HG02852 (cell line): ENCODE measurements at regions not wholly inside any gene's neighbourhood (a gene's known extent, or its start where the extent isn't known, plus 50 kb on each side); places are given as distances from the start of the nearest gene placed in this dataset.

Experiments used
- ATAC-seq: cut with Tn5 transposase; IDR thresholded peaks from one replicate; pipeline ENCODE4 v1.9.1; 2021; ENCODE audit warnings: mild to moderate bottlenecking, moderate library complexity; ENCODE audit not compliant: unreplicated experiment

DNA sequence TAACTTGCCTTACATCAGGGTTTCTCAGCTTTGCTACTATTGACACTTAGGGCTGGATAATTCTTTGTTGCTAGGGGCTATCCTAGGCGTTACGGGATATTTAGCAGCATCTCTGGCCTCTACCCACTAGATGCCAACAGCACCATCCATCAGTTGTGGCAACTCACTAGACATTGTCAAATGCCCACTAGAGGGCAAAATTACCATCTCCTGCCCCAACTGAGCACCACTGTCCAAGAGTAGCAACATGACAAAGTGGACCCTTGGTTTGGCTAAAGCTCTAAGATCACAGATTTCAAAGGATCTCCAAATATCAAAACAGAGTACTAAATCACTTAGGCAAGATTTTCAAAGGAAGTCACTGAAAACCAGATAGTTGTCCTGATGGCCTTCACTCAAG lies 251.7 kb upstream of the TBX3 start:
- no peak for ATAC-seq

DNA sequence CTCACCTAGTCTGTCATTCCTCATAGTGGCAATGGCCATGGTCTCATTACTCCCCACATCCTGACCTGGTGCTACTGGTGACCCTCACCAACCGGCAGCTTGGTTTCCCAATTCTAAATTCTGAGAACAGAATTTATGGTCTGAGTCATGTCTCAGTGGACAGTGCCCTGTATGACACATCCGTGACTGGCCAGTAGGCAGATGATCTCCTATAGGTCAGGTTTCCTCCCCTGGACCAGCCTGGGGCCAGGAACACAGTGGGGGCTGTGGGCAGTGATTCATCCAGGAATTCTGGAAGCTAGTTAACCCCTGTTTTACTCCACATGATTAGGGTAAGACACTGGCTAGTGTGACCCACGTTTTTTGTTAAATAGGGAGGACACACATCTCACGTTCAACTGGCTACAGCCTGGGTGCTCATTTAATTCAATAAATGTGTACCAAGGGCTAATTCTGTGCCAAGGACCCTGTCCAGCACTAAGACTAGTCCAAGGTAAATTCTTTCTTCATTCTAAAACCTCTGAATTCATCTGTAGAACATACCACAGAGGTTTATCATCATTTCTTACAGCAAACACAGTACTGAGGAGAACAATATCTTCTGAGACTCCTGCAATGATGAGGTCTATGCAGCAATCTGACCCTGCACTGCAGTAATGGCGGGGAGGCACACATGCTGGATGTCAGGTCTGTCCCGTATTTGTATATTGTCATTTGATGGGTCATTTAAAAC lies 249.6 kb upstream of the TBX3 start:
- ATAC-seq, result no peak

DNA sequence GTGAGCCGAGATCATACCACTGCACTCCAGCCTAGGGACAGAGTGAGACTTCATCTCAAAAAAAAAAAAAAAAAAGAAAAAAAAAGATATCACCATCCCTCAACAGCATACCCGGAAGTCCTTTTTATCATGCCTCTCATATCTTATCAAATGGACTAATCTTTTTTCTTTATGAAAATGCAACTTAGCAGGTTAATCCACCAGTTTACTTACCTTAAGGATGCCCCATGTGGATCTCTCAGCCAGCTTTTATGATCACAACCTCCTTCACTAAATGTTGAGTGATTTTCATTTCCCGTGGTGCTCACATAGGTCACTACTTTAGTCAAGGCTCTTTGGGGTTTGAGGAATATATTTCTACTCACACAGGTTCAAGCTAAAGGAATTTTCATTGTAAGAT lies 248.8 kb upstream of the TBX3 start:
- ATAC-seq, result no peak

DNA sequence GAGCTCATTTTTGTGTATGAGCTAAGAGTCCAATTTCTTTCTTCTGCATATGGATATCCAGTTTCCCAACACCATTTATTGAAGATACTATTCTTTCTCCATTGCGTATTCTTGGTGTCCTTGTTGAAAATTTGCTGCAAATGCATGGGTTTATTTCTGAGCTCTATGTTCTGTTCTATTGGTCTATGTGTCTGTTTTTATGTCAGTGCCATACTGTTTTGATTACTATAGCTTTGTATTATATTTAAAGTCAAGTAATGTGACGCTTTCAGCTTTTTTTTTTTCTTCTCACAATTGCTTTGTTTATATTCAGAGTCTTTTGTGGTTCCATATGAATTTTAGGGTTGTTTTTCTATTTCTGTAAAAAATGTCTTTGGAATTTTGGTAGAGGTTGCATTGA lies 247.1 kb upstream of the TBX3 start:
- no peak for ATAC-seq

DNA sequence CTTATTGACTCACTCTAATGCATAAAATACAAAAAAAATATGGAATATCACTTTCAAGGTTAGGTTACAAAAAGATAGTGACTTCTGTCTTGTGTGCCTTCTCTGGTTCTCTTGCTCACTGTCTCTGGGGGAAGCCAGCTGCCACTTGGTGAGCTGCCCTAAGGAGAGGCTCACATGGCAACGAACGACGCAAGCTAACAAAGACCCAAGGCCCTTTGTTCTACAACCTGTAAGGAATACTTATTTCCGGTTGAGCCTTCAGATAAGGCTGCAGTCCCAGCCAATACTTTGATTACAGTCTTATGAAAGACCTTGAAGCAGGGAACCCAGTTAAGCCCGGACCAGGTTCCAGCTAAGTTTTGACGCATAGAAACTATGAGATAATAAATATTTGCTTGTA lies 242.4 kb upstream of the TBX3 start:
- no peak for ATAC-seq

DNA sequence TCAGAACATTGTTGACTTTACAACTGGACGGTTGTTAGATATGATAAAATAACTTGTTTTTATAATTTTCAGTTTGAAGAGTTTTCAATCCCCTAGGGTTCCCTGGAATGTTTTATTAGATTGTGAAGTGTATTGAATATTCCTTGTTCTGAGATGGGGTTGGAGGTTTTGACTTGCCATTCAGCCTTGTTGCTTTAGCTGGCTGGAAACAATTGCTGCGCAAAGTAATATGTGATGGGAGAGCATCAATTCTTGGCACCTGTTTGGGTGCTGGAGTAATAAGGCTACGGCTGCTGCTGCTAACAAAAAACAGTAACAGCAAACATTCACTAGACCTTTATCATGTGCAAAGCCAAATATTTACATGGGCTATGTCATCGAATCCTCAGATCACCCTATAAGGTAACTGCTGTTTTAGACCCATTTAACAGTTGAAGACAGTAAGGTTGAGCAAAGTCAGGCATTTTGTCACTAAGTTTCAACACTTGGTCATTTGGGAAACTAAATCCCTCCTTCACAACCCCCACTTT lies 241.0 kb upstream of the TBX3 start:
- ATAC-seq, result no peak

DNA sequence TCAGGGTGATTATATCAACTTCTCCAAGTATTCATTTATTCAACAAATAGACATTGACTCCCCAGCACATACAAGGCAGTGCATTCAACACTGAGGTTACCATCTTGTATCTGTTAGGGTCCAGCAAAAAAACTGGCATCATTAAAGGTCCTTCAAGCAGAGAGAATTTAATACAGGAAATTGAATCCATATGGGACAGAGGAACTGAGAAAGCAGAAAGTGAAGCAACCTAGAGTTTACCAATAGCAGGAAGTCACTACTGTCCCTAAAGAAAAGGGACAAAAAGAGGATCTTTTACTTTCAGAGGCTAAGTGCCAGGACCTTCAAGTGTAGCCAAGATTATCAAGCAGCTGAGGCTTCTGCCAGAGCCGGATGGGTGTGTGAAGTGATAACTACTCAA lies 237.8 kb upstream of the TBX3 start:
- ATAC-seq, result no peak

DNA sequence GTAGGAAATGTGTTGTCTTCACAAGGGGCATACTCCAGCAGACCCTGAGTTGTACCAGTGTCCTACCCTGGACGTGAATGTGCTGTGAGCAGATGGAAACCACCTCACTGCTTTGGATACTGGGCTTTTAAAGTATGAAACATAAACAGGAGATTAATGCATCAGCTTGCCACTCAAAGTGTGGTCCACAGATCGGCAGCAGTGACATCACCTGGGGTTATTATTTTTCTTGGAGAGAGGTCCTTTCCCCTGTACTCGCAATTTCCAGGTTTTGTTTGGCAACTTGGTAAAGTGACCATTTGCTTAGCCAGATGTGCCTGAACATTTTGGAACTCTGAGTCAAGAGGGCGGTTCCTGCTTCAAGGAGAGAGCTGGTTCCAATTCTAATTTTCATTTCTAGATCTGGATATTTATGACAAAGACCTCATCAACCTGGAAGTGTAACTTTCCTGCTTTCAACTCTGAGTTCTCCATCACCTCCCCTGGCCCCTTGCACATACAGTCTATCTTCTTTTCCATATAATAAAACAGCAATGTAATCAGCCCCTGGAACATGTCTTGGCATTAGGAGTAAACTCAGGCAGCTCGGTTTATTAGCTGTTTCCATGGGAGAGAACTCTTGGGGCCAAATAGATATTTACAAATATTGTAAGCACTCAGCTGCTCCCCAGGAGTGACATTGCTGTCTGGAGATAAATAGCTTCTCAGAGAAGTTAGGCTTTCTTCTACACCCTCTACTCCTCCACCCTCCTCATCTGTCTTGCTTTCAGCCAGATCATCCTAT lies 237.0 kb upstream of the TBX3 start:
- ATAC-seq, result no peak

DNA sequence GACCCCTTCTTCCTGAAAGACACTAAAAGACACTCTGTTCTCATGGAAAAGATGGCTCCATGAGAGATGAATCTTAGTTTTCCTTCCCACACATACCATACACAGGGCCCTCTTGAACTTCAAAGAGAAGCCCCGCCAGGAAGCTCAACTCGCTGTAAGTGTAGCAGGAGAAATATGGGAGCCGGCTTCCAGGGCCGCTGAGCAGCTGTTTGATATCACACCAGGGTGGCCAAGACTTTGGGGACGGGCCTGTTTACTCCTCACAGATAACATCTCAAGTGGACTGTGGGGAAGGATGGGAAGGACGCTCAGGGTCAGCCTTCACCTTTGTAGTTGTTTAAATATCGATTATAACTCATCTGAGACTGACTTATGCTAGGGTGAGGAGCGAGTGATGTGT lies 235.5 kb upstream of the TBX3 start:
- ATAC-seq, result no peak

DNA sequence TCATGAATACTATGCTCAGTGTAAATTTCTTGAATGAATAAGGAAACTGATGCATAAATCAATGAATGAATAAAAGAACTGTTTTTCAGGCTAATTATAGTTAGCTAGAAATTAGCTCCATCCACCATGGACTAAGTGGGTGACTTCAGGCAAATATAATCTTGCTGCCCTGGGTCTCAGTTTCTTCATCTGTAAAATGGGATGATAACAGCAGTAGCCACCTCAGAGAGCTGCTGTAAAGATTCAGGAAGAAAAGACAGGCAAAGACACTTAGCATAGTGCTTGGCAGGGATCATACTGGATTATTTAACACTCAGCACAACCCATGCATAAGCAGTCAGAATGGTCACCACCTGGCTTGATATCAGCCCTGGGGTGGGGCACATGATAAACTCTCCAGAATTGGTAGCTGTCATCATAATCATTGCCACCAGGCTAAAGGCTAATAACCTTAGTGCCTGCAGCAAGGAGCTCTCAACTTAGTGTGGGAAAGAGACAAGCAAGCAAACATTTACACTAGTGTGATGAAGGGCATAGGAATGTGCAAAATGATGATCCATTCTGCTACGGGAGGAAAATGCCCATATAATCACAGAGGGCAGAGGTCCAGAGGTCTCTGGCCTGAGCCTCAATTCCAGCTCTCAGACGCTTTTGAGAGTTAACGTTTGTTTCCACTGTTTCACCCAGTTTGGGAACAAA lies 234.7 kb upstream of the TBX3 start:
- ATAC-seq, result no peak

DNA sequence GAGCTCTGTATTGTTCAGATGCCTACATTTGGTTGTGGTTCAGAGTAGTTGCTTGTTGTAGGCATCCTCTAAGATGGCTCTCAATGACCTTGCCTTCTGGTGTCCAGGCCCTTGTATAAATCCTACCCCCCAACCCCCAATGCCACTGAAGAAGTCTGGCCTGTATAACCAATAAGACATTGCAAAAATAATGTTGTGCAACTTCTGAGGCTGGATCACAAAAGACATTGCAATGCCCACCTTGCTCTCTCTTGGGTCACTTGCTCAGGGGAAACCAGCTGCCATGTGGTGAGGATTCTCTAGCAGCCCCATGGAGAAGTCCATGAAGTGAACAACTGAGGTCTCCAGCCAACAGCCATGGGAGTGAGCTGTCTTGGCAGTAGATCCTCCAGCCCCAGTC lies 234.0 kb upstream of the TBX3 start:
- ATAC-seq, result no peak

DNA sequence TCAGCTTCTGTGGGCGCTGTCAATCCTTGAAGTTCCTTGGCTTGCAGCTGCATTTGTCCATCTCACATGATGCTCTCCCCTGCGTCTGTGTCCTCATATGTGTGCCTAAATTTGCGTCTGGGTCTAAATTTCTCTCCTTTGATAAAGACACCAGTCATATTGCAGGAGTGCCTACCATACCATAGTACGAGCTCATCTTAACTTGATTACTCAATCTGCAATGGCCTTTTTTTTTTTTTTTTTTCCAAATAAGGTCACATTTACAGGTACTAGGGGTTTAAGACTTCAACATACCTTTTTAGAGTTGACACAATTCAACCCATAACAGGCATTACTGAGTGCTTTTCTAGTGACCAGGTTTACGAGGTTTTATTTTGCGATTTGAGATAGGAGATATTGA lies 233.3 kb upstream of the TBX3 start:
- ATAC-seq, result no peak

DNA sequence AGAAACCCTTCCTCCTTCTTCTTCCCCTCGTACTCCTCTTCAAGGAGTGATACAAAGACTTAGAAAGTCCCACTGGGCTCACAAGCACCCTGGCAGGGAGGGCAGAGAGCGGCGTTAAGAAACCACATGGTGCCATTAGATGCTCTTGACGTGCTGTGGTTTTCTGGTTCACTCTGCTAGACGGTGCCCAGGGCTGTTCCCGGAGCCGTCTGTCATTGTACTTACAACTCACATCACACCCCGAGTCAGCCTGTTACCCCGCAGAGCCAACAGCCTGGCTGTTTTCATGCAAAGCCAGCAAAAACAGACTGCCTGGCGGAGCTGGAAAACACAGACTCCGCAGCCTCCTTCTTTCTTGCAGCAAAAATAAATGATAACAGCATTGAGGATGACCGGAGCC lies 232.6 kb upstream of the TBX3 start:
- no peak for ATAC-seq

DNA sequence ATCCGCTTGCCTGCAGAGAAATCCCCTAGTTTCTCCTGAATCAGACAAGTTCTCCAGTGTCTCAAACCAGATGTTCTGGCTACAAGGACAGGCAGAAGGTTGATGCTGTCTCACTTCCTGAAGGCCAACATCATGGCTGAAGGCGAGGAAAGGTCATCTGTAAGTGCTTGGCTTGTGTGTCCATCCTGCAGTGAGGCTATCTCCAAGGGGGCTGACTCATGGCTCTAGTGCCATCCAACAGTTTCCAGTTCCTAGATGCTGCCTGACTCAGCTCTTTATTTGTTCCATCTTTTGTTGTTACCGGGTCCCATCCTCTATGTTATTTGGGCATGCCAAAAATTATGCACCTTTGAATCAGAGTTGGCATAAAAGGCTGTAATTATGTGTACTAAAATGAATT lies 232.1 kb upstream of the TBX3 start:
- ATAC-seq, result no peak

DNA sequence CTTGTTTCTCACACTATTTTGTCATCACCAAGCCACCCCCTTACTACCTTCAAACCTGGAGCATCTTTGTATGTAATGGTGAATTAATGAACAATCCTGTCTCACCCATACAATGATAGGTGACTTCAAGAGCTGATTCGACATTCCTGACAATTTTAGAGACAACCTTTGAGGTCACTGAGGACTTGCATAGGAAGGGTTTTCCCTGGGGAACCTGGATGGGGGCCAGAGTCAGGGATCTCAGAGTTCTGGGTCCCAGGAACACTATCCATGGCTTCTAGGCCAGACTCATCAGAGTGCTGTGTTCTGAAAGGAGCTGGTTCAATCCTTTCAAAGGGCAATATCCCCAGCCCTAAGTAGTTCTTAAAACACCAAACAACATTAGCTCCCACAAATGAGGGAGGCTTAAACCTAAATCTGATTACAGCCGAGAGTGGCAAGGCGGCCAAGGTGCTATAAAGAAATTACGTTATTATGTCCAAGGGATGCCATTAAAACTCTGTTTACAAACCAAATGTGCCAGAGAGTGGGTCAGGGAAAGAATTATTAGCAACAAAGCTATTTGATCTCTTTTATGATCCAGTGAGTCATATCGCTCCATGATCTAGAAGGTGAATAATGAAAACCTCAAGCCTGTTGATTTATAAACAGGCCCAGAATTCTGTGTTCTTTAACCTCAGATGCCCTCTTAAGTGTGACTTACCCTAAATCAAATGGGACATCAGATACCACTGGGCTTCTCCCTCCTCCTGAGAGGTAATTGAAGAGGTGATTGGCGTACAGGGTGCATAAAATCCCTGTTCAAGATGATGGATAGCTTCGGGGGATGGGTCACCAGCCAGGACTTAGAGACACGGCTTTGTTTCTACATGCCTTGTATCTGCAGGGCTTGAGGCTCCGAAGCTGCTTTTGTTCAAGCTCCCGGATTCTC lies 230.2 kb upstream of the TBX3 start:
- ATAC-seq, result no peak

DNA sequence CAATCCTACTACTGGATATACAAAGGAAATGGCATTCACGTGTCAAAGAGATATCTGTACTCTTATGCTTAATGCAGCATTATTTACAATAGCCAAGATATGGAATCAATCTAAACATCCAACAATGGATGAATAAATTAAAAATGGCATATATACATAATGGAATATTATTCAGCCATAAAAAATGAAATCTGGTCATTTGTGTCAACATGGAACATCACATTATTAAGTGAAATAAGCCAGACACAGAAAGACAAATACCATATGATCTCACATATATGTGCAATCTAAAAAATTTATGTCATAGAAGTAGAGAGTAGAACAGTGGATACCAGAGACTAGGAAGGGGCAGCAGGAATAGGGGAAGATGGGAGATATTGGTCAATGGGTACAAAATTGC lies 228.8 kb upstream of the TBX3 start:
- ATAC-seq, result no peak

DNA sequence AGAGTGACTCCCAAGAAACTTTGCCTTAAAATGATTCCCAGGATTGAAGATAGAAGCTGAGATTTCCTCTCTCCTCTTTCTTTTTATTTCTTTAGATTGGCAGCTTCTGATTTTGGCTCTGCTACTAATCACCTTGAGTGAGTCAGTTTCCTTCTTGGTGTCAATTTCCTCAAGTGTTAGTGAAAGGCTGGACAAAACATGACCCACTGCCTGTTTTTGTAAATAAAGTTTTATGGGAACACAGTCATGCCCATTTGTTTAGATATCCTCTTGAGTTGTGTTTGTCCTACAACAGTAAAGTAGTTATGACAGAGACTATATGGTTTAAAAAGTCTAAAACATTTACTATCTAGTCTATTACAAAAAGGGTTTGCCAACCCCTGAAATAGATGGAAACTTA lies 227.2 kb upstream of the TBX3 start:
- no peak for ATAC-seq

DNA sequence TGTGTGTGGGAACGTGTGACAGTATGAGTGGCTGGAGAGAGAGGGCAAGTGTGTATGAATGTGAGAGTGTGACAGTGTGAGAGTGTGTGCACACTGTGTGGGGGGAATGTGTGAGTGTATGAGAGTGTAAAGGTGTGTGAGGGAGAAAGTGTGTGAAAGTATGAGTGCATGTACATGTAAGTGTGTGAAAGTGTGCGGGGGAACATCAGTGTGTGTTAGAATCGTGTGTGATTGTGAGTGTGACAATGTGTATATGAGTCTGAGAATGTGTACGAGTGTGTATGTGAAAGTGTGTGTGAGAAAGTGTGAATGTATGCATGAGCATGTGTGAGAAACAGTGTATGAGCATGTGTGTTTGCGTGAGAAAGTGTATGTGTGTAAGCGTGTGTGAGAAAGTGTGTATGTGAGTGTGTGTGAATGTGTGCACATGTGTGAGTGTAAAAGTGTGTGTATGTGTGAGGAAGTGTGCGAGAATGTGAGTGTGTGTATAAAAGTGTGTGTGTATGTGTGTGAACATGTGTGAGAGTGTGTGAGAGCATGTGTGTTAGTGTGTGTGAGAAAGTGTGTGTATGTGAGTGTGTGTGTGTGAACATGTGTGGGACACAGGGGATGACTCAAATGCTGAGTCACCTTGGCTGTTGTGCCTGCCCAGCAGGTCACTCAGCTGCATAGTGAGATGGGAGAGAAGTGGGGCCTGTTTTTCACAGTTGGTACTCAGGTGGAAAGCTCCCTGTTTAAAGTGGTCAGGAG lies 220.5 kb upstream of the TBX3 start:
- no peak for ATAC-seq

DNA sequence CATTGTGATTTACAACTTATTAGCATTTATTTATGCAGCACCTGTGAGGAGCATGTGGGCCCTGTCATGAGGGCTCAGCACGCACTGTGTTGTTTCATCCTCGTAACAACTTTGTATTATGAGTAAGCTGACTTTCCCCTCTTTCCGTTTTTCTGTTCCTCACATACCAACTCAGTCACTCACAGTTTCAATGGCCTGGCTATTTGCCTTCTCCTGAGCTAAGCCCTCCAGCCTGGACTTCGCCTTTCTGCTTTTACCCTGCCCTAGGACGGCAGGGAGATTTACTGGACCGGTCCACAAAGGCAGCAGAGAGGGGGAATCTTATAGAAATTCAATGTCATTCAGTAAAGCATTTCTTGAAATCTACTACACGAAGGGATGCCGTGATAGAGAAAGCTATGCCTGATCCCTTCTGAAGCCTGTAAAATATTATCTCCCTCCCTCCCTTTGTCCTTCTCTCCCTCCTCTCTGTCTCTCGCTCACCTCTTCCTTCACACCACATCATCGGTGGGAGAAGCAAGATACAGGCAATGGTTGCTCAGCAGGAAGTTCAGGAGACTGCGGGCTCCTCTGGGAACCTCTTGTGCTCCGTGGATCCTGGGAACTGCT lies 219.2 kb upstream of the TBX3 start:
- ATAC-seq, result no peak

DNA sequence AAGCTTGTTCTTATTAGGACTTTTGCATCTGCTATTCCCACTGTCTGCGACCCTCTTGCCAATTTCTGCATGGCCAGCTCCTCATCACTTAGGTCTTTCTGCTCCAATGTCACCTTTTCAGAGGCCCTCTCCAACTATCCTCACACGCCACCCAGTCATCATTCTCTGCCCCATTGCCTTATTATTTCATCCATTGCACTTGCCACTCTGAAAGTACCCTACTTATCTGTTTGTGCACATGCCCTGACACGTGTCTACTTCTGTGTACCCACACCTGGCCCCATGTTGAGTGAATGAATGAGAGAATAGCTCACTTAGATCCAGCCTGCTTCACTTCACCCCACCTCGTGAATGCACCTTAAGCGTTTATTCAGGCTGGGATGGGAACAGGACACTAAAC lies 218.7 kb upstream of the TBX3 start:
- no peak for ATAC-seq
